ENCODE measurements at regions not wholly inside any gene's neighbourhood (a gene's known extent, or its start where the extent isn't known, plus 50 kb on each side); places are given as distances from the start of the nearest gene placed in this dataset.

- TF ChIP-seq, protein P1, sequence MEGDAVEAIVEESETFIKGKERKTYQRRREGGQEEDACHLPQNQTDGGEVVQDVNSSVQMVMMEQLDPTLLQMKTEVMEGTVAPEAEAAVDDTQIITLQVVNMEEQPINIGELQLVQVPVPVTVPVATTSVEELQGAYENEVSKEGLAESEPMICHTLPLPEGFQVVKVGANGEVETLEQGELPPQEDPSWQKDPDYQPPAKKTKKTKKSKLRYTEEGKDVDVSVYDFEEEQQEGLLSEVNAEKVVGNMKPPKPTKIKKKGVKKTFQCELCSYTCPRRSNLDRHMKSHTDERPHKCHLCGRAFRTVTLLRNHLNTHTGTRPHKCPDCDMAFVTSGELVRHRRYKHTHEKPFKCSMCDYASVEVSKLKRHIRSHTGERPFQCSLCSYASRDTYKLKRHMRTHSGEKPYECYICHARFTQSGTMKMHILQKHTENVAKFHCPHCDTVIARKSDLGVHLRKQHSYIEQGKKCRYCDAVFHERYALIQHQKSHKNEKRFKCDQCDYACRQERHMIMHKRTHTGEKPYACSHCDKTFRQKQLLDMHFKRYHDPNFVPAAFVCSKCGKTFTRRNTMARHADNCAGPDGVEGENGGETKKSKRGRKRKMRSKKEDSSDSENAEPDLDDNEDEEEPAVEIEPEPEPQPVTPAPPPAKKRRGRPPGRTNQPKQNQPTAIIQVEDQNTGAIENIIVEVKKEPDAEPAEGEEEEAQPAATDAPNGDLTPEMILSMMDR (IDR thresholded peaks at IDR 0.05) = no peak
- TF ChIP-seq POLR2A (IDR thresholded peaks at IDR 0.05) = no peak
These were observed 191.9 kb upstream of the PIRT start for GRCh38 chr17:11029791-11030190.

All from right lobe of liver (tissue), 4 donors.